ENCODE measurements at regions not wholly inside any gene's neighbourhood (a gene's known extent, or its start where the extent isn't known, plus 50 kb on each side); places are given as distances from the start of the nearest gene placed in this dataset.

- in situ Hi-C loops (cut with MboI; ENCODE audit: low sequenced_read_pairs) = no loop called here
Measured at GRCh38 chr10:3016016-3016415, 51.3 kb upstream of the PFKP start.

- in situ Hi-C loops (cut with MboI; ENCODE audit: low sequenced_read_pairs) = no loop called here
Measured at GRCh38 chr10:3014968-3015367, 52.4 kb upstream of the PFKP start.

GRCh38 chr10:3012223-3012622, 55.1 kb upstream of the PFKP start:
- in situ Hi-C loops (cut with MboI; ENCODE audit: low sequenced_read_pairs) = no loop called here

GRCh38 chr10:3010816-3011460, 56.4 kb upstream of the PFKP start:
- in situ Hi-C loops (cut with MboI; ENCODE audit: low sequenced_read_pairs) = no loop called here

GRCh38 chr10:3010334-3010733, 57.0 kb upstream of the PFKP start:
- in situ Hi-C loops (cut with MboI; ENCODE audit: low sequenced_read_pairs) = no loop called here

- in situ Hi-C loops (cut with MboI; ENCODE audit: low sequenced_read_pairs) = no loop called here
Measured at GRCh38 chr10:3009341-3009740, 58.0 kb upstream of the PFKP start.

- in situ Hi-C loops (cut with MboI; ENCODE audit: low sequenced_read_pairs) = no loop called here
Measured at GRCh38 chr10:3008518-3009195, 58.7 kb upstream of the PFKP start.

GRCh38 chr10:3006607-3007006, 60.7 kb upstream of the PFKP start:
- in situ Hi-C loops (cut with MboI; ENCODE audit: low sequenced_read_pairs) = no loop called here

- in situ Hi-C loops (cut with MboI; ENCODE audit: low sequenced_read_pairs) = no loop called here
Measured at GRCh38 chr10:3006093-3006492, 61.3 kb upstream of the PFKP start.

GRCh38 chr10:3002304-3002703, 65.0 kb upstream of the PFKP start:
- in situ Hi-C loops (cut with MboI; ENCODE audit: low sequenced_read_pairs) = no loop called here

- in situ Hi-C loops (cut with MboI; ENCODE audit: low sequenced_read_pairs) = no loop called here
Measured at GRCh38 chr10:3000048-3000447, 67.3 kb upstream of the PFKP start.

- in situ Hi-C loops (cut with MboI; ENCODE audit: low sequenced_read_pairs) = no loop called here
Measured at GRCh38 chr10:2994221-2994961, 73.0 kb upstream of the PFKP start.

- in situ Hi-C loops (cut with MboI; ENCODE audit: low sequenced_read_pairs) = no loop called here
Measured at GRCh38 chr10:2993636-2994035, 73.7 kb upstream of the PFKP start.

GRCh38 chr10:2992401-2993198, 74.7 kb upstream of the PFKP start:
- in situ Hi-C loops (cut with MboI; ENCODE audit: low sequenced_read_pairs) = no loop called here

GRCh38 chr10:2990764-2991163, 76.6 kb upstream of the PFKP start:
- in situ Hi-C loops (cut with MboI; ENCODE audit: low sequenced_read_pairs) = no loop called here

GRCh38 chr10:2989292-2989947, 77.9 kb upstream of the PFKP start:
- in situ Hi-C loops (cut with MboI; ENCODE audit: low sequenced_read_pairs) = no loop called here

- in situ Hi-C loops (cut with MboI; ENCODE audit: low sequenced_read_pairs) = no loop called here
Measured at GRCh38 chr10:2987185-2987768, 80.1 kb upstream of the PFKP start.

GRCh38 chr10:2986391-2986801, 81.0 kb upstream of the PFKP start:
- in situ Hi-C loops (cut with MboI; ENCODE audit: low sequenced_read_pairs) = no loop called here

- in situ Hi-C loops (cut with MboI; ENCODE audit: low sequenced_read_pairs) = no loop called here
Measured at GRCh38 chr10:2985729-2986232, 81.6 kb upstream of the PFKP start.

GRCh38 chr10:2984682-2985081, 82.7 kb upstream of the PFKP start:
- in situ Hi-C loops (cut with MboI; ENCODE audit: low sequenced_read_pairs) = no loop called here

All from HL-60/S4 (cell line).